Neutrophil (primary cell): ENCODE measurements at regions not wholly inside any gene's neighbourhood (a gene's known extent, or its start where the extent isn't known, plus 50 kb on each side); places are given as distances from the start of the nearest gene placed in this dataset.

Source experiments
- H3K27ac ChIP-seq: fragments of 200-600 bp; sonication (generic); 2 replicates; pipeline ENCODE4 v1.5.1; 2016; ENCODE audit warnings: mild to moderate bottlenecking, moderate library complexity
- H3K27me3 ChIP-seq: fragments of 200-600 bp; sonication (generic); 2 replicates; pipeline ENCODE4 v1.6.0; 2016; ENCODE audit warnings: mild to moderate bottlenecking
- H3K36me3 ChIP-seq: fragments of 200-600 bp; sonication (generic); 2 replicates; pipeline ENCODE4 v1.5.1; 2017
- H3K4me1 ChIP-seq, 2 experiments: fragments of 200-600 bp in 1 of 2; sonication (generic) in 1 of 2; 1 replicate in 1 of 2; 2 replicates in 1 of 2; pipeline versions ENCODE4 v1.5.1 to v1.6.1; 2013 to 2016; ENCODE audit warnings: low read depth in 1 of 2, low read length in 1 of 2, mild to moderate bottlenecking in 1 of 2, moderate library complexity in 1 of 2; ENCODE audit not compliant: control insufficient read depth in 1 of 2, insufficient read depth in 1 of 2
- H3K4me3 ChIP-seq, 2 experiments: fragments of 200-600 bp in 1 of 2; sonication (generic) in 1 of 2; 1 replicate in 1 of 2; 2 replicates in 1 of 2; pipeline ENCODE4 v1.5.1; 2013 to 2016; ENCODE audit warnings: low read depth in 1 of 2, low read length in 1 of 2, mild to moderate bottlenecking in 1 of 2, moderate library complexity in 1 of 2
- H3K9me3 ChIP-seq: fragments of 200-600 bp; sonication (generic); 2 replicates; pipeline ENCODE4 v1.5.1; 2016
- TF ChIP-seq, protein P1 (sequence below): fragments of 200-600 bp; sonication (generic); IDR thresholded peaks from 2 replicates; pipeline ENCODE4 v1.5.1; 2016; ENCODE audit warnings: antibody characterized with exemption

DNA sequence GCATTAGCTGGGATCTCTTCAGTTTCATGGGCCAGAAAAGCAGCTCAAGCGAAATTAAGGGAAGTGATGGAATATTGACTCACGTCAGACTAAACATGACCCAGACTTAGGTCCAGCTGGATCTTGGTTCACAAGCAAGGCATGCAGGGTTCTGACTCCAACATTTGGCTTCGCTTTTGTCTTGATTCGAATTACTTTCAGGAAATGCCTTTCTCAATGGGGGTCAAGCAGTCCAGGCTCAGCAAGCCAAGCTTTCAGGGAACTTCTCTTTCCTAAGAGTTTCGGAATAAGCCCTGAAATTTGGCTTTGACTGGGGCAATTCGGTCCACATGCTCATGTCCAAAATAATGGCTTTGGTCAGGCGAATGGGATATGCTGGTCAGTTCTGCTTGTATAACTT is 678.7 kb upstream of the TMEM132C start:
- Histone ChIP-seq H3K4me3 (no peak overlapping the region), H3K4me1 (no peaks in the 10 kb centered on the region), H3K27me3 (no peaks in the 10 kb centered on the region), H3K27ac (no peak overlapping the region), H3K36me3 (no peaks in the 10 kb centered on the region), H3K9me3 (no peaks in the 10 kb centered on the region)
- TF ChIP-seq, protein P1, sequence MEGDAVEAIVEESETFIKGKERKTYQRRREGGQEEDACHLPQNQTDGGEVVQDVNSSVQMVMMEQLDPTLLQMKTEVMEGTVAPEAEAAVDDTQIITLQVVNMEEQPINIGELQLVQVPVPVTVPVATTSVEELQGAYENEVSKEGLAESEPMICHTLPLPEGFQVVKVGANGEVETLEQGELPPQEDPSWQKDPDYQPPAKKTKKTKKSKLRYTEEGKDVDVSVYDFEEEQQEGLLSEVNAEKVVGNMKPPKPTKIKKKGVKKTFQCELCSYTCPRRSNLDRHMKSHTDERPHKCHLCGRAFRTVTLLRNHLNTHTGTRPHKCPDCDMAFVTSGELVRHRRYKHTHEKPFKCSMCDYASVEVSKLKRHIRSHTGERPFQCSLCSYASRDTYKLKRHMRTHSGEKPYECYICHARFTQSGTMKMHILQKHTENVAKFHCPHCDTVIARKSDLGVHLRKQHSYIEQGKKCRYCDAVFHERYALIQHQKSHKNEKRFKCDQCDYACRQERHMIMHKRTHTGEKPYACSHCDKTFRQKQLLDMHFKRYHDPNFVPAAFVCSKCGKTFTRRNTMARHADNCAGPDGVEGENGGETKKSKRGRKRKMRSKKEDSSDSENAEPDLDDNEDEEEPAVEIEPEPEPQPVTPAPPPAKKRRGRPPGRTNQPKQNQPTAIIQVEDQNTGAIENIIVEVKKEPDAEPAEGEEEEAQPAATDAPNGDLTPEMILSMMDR, result no peak

DNA sequence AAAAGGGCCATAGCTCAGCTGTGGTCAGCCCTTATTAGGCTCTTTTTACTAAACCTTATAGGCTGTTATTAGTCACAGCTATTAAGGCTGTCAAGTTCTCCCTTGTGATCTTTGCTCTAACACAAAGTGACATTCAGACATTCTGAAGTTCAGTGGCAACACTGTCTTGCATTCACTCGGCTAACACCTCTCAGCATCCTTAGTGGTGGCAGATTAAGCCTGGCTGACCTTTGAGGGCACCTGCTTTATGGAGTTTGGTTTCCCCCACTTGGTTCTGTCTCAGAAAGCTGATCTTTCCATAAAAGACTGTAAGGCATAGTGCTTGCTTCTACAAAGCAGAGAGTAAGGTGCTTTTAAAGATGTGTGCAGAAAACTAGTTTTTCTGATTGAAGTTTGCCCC is 677.4 kb upstream of the TMEM132C start:
- no peaks in the 10 kb centered on the region for H3K9me3 ChIP-seq

DNA sequence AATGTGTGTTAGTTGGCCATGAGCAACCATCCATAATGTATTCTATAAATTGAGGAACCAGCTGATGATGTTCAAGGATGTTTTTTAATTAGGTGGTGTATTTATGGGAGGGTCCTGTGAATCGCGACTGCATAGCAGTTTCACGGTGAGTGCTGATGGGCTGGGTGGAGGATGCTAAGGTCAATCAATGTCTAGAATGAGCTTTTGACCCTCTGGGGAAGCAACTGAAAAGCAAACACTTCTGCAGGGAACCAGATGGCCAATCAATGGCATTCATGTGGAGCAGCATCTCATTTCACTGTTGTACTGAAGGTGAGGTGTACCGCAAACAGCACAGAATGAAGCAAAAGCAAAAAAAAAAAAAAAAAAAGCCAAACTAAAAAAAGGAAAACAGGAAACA is 676.1 kb upstream of the TMEM132C start:
- H3K36me3 ChIP-seq, result no peaks in the 10 kb centered on the region
- no peaks in the 10 kb centered on the region for H3K9me3 ChIP-seq
- TF ChIP-seq, protein P1, result no peak
- no peak overlapping the region for H3K4me3 ChIP-seq
- H3K27ac ChIP-seq, result no peak overlapping the region
- no peaks in the 10 kb centered on the region for H3K4me1 ChIP-seq
- H3K27me3 ChIP-seq, result no peaks in the 10 kb centered on the region

More for the DNA sequence above, 677.4 kb upstream of the TMEM132C start:
- H3K4me3 ChIP-seq, result no peak overlapping the region
- no peaks in the 10 kb centered on the region for H3K36me3 ChIP-seq
- TF ChIP-seq, protein P1, result no peak
- no peak overlapping the region for H3K27ac ChIP-seq
- no peaks in the 10 kb centered on the region for H3K4me1 ChIP-seq
- no peaks in the 10 kb centered on the region for H3K27me3 ChIP-seq

DNA sequence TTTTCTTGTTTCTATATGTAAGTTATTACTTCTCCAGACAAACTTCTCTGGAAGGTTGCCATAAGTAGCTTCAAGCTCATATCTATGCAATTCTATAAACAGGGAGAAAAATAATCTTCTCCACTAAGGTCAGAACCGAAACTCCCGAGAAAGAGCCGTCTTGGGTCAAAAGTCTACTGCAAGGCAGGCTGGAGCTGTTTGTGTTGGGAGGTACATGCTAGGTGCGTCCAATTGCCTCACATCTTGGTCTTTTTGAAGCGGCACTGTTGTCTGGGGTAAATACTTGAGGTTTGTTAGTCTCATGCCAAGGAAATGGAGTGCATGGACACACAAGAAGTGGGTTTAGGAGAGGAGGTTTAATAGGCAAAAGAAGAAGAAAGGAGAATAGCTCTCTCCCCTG is 674.7 kb upstream of the TMEM132C start:
- Histone ChIP-seq H3K27me3 (no peaks in the 10 kb centered on the region), H3K36me3 (no peaks in the 10 kb centered on the region), H3K4me3 (no peak overlapping the region), H3K4me1 (no peaks in the 10 kb centered on the region), H3K27ac (no peak overlapping the region), H3K9me3 (no peaks in the 10 kb centered on the region)
- TF ChIP-seq, protein P1, result no peak

DNA sequence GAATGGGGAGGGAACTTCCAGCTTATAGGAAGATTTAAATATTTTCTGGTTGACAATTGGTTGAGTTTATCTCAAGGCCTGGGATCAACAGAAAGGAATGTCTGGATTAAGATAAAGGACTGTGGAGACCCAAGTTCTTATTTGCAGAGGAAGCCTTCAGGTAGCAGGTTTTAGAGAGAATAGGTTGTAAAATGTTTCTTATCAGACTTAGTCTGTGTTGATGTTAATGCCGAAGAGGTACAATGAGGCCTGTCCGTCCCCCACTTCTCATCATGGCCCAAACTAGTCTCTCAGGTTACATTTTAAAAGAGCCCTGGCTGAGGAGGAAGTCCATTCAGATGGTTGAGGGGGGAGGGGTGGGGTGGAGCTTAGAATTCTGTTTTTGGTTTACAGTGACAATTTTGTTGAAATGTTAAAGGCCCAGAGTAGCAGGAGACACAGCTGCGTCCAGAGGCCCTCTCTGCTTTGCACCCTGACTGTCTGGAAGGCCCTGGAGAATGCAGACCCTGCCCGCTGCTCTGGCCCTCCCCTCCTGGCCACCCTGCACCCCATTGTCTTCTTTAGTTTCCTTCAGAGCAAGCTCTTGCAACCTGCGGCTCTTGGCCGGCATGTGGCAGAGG is 672.5 kb upstream of the TMEM132C start:
- Histone ChIP-seq H3K27me3 (no peaks in the 10 kb centered on the region), H3K4me3 (no peak overlapping the region), H3K4me1 (no peaks in the 10 kb centered on the region), H3K27ac (no peak overlapping the region), H3K9me3 (no peaks in the 10 kb centered on the region), H3K36me3 (no peaks in the 10 kb centered on the region)
- TF ChIP-seq, protein P1, result no peak
